G401 (cell line): ENCODE measurements at regions not wholly inside any gene's neighbourhood (a gene's known extent, or its start where the extent isn't known, plus 50 kb on each side); places are given as distances from the start of the nearest gene placed in this dataset.

Experiments
- DNase-seq: peaks from one replicate; pipeline ENCODE4 v3.0.0-alpha.2; 2015; ENCODE audit warnings: low spot score
- in situ Hi-C: cut with HindIII; loops from 2 replicates; pipeline ENCODE4 v1.10.0; 2016; ENCODE audit warnings: low sequenced_read_pairs, mixed read lengths

DNA sequence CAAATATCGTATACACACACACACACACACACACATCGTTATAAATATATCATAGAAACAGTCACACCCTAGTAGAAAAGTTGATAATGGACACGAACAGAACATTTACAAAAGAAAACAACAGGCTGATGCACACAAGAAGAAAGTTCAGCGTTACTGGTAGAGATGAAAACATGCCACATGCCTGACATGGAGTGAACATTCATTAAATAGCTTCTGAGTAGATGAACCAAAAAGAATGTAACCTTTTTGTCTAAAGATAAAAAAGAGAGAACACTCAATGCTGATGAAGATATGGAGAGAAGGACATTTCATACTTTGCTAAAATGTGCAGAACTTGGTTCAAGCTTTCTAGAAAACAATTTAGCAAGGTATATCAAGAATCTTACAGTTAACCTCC, 173.4 kb upstream of the KLF14 start:
- no peak for DNase-seq
- in situ Hi-C loops, result no loop called here

DNA sequence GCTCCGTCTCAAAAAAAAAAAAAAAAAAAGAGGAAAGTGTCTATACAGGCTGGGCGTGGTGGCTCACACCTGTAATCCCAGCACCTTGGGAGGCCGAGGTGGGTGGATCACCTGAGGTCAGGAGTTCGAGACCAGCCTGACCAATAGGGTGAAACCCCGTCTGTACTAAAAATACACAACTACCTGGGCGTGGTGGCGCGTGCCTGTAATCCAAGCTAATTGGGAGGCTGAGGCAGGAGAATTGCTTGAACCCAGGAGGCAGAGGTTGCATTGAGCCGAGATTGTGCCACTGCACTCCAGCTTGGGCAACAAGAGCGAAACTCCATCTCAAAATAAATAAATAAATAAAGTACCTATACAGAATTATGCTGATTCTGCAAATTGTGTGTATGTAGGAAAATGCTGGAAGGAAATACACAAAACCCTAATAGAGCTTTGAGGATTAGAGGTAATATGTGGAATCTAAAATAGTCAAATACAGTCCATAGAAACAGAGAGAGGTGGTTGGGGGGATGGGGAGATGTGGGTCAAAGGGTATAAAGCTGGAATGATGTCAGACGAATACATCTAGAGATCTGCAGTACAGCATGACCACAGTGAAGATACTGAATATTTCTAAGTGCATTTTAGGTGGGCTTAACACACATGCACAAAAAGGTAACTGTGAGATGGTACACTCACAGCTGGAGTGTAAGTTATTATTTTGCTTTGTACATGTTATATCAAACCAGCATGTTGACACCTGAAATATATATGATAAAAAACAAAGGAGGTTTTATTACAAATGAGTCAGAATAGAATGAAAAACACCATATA, 174.5 kb upstream of the KLF14 start:
- DNase-seq, result no peak
- in situ Hi-C loops, result no loop called here

DNA sequence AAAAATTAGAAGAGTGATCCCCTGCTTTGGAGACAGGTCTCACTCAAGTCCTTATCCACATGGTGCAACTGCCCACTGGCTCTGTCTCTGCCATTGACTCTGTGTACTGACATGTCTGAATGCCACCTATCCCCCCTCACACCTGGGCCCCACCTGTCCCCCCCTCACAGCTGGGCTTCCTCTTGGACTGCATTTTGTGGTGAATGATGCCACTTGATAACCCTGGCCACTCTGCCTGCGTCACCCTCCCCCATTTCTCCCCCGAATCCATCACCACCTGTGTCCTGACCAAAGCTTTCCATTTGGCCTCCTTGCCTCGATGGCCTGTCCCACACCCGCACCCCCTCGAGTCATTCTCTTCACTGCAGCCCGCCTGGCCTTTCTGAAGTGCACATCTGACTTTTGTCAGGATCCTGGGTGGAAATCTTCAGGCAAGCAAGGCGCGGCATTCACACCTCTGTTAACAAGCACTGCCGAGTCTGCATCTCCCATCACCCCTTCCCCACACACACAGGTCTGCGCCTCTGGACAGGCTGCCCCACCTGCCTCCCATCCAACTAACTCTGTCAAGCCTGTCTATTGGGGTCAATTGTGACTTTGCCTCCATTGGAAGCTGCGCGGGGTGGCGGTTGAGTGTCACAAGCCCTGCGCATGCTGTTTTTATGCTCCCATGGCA, 175.3 kb upstream of the KLF14 start:
- in situ Hi-C loops, result no loop called here
- no peak for DNase-seq

DNA sequence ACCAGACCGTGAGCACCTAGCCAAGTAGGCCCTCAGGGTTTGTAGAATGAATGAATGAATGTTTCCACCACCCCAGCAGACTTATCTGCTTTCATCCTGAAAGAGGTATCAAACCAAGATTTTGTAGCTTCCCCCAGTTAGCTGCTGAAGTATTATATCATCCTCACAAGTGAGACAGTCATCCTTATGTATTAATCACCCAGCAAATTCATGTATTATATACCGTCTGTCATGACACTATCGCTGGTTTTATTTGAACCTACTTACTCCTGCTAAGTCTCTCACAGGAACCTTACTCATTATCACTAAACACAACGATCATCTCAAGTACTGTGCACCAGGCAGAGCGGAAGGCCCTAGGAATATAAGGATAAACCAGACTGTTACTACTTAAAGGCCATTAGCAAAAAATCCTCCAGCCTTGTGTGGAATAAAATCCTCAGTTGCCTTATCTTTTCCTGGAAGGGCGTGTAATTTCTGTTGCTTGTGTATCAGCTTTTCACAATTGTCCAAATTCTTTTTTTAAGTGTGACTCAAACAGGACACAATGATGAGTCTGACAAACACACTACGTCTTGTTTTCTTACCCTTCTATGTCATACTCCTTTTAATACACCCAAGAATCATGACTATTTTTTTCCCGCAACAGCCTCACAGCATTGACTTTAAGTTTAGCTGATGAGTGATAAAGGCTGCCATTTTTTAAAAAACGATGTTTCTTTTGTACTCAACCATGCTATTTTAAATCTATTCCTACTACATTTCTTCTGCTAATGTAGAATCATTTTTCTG, 176.1 kb upstream of the KLF14 start:
- no peak for DNase-seq
- in situ Hi-C loops, result no loop called here

DNA sequence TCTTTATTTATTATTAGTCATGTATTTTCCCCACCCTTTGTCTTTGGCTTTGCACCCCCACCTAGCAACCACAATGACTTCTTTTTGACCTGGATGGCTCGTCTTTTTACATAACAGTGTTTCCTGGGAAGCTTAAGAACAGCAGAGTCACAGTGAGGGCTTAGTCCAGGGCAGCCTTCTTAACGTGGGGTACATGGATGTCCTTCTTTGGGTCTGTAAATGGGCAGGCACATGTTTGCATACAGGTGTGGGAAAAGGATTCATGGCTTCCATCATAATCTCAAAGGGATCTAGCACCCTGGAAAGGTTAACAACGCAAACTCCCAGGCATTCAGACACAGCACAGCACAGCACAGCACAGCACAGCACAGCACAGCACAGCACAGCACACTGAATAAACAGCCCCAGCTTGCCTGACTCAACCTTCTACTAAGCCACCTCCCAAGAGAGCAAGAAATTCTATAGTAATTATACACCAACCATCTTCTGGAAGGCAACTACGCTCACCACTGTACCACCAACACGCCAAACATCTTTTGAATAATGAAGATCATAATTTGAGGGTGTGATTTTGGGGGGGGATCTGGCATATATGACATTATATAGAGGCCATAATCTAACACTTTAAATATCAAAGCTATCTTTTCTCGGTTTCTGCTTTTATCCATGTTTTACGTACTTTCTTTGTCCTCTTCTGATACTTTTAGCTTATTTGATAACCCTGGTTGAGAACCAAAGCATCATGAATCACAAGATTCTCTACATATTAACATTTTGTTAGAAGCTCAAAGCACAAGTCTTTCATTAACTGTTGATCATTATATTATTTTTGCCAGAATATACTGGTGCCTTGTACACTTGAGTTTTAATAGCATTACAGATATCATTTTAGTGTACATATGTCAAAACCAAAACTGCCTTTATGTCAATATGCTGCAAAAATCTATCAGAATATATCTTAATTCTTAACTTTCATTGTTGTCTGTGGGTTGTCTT, 177.2 kb upstream of the KLF14 start:
- in situ Hi-C loops, result no loop called here
- DNase-seq, result no peak

DNA sequence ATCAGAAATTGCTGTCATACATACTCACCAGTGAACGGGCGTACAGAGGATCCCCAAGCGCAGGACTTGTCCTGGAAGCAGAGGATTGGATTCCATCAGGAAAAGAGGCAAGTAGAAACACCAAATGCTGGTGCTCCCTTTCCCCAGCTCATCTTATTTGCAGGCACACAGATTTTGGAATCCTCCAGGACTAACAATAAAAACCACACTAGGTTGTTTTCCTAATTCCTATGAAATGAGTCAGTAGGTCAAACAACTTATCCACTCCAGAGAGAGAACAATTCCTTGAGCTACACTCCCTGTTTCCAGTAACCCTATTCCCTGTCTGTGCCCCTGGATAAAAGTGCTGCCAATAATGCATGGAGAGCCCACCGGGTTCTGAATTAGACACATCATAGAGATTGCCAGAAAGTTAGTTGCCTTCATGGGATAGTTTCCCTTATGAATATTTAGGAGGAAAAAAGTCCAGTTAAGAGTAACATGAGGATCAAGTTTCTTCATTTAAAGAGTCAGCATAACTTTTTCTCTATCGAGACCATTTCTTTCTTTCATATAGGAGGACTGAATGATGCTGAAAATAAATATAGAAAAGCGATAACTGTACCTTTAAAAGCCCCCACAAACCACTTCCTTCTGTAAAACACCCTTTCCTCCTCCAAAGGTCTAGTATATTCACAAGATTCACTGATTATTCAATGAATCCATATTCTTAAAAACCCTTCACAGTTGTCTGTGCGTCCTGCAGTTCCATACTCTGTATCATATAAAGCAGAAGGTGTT, 178.3 kb upstream of the KLF14 start:
- no peak for DNase-seq
- in situ Hi-C loops, result no loop called here

DNA sequence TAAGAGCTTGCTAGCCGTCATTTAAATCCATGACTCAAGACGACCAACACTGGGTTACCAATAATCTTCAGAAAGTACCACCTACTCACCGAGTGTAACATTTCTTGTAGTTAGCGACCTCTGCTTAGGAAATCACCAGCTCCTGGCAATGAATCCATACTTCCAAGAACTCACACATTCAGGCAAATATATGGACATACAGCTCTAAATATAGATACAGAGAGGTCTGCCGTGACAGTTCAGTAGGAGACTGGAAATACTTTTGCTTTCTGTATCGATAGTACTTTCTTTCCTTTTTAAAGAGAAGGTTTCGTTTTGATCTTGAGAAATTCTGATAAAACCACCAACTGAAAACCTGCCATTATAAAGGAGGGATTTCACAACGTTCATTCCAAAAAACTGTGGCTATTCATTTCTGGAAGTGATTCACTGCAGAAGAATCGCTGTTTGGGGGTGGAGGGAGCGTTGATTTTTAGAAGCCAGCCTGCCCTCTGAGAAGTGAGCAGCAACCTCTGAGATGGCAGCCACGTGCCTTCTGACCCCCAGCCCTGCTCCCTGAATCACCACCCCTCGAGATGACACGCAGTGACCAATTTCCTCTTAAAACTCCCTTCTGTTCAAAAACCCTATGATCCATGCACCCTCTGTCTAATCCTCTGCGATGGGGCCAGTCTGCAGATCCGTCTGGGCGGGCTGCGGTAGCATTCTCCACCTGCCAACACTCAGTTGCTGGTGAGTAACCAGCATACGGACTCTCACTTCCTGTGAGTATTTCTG, 179.0 kb upstream of the KLF14 start:
- in situ Hi-C loops, result no loop called here

DNA sequence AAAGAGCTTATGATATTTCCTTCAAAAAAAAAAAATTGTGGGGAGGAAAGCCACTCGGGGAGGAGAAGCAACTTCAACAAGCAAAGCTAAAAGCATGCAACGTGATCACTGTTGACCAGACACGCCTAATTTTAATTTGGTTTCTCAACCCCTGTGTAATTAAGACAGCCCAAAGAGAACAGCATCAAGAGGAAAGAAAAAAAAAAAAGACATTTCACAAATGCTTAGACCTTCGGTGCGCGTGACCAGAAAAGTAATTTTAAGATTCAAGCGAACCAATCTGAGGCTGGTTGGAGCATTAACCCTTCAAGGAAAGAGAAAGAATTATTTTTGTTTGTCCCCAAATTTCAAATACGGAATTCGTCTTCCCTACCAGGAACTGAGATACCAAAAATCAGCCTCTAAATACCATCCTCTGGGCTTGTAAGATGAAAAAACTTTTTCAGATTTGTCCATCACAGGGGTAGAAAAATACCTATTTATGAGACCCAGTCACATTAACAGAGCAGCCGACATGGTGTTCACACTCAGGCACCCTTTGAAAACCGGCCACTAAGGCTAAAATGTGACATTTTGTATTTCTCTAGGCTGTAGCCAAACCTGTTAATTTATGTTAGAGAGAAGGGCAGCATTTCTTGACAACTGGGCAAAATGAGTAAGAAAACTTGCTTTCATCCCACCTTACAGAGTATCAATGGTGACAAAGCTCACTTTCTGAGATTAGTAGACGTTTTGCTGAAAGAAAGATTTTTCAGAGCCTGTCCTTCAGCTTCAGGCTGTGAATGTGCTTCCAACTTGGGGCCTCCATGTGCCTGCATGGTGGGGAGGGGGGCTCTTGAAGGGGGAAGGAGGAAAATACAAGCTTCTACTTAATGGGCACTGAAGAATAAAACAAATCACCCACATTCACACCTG, 179.9 kb upstream of the KLF14 start:
- in situ Hi-C loops, result no loop called here

More for the DNA sequence above, 179.0 kb upstream of the KLF14 start:
- peak; percentile 51 for DNase-seq

DNA sequence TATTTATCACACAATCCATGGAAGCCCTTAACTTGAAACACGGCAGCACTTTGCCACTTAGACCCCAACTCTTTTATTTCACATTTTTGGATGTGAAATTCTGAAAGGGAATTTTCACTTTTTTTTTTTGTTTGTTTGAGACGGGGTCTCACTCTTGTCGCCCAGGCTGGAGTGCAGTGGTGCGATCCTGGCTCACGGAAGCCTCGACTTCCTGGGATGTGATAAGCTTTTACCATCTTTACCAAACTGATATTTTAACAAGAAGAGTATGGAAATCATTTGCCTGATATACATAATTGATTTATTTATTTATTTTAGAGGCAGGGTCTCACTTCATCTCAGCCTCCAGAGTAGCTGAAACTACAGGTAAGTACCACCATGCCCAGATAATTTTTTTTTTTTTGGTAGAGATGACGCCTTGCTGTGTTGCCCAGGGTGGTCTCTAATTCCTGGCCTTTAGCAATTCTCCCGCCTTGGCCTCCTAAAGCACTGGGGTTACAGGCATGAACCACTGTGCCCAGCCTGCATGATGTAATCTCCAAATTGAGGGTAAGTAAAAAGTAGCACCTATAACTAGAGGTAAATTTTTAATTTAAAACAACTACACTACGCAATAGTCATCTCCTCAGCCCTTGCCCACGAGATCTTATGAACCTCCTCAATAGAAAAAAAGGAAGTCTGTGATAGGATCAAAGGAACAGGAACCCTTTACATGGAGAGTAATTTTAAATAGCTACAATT, 180.7 kb upstream of the KLF14 start:
- in situ Hi-C loops, result no loop called here
- DNase-seq, result no peak

More for the DNA sequence above, 179.9 kb upstream of the KLF14 start:
- no peak for DNase-seq

DNA sequence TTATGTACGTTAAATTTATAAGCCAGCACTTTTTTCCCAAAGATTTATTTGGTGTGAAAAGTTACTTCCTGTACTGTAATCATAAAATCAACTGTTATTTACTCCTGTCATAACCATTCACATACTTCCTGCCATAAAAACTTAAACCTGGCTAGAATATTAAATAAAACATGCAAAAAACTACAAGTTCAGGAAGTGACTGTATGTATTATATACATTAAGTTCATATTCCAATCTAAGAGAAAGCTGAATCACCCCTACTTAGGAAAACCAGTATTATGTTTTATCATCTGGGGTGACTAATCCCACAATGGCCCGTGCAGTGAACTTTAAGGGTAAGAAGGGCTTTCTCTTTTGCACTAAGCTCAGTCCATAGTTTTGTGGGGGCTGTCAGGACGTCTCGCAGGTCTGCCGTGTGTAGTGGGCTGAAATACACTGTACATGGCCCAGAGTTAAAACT, 183.7 kb upstream of the KLF14 start:
- no peak for DNase-seq
- in situ Hi-C loops, result no loop called here

DNA sequence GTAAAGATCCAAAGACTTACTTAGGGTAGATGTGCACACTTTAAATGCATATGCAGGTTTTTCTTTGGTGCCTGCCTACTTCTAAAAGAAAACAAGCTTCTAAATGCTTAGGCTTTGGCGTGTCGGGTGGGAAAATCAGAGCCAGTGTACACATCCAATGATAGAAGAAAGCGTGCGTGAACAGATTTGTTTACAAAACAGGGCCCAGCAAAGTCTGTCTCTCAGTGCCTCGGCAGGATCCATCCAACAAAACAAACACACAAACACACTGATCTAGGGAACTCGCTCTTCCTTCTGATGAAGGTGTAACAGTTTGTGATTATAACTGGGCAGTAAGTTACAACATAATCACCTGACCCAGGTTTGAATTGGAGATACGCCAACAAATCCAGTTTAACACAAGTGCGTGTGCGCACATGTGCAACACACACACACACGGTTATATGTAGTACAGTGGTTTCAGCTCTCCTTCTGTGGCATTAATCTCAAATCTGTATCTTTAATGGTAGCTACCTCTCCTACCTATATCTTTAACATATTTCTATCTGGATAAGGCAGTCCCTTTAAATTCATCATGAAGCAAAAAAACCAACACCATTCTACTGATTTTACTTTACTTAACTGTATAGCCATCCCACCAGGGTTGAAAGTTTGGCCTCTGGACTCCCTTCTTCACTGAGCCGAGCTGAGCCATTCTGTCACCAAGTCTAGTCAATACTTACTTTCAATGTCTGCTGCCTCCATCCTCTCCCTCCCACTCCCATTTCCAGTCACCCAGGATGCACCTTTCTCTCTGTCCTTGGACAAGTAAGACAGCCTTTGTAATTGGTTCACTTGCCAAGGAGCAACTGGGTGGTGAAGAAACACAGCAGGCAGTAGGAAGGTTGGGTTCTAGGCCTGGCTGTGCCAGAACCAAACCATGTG, 184.4 kb upstream of the KLF14 start:
- in situ Hi-C loops, result no loop called here
- DNase-seq, result no peak

DNA sequence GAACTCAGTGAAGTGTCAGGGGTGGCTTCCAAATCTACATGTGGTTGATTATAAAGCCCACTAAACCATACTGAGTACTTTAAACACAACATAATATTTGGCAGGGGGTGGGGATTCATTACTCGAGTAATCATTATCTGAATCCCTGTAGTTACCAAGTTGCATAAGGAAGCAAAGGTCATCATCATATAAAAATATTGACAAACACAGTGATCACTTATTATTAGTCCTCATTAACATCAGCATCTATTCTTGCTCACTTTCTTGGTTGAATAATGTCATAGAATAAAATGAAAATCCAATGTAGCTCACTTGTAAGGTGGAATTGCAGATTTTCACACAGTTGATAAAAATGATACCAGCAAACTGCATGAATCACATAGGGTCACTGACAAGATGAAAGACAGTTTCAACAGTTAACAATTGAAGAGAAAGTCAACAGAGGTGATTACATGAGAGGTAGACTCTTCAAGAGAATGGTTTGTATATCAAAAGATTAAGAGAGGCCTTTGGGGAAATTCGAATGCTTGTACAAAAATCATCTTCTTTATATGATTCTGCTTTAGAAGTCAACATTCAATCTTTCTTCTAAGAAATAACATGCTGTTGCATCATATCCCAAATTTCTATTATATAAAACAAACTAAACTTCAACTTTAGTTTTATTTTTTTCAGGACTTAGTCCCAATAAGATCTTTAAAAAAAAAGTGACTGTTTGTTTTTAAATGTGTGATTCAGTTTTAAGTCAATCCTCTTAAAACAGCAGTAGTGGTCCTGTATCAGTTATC, 185.5 kb upstream of the KLF14 start:
- in situ Hi-C loops, result no loop called here
- no peak for DNase-seq

DNA sequence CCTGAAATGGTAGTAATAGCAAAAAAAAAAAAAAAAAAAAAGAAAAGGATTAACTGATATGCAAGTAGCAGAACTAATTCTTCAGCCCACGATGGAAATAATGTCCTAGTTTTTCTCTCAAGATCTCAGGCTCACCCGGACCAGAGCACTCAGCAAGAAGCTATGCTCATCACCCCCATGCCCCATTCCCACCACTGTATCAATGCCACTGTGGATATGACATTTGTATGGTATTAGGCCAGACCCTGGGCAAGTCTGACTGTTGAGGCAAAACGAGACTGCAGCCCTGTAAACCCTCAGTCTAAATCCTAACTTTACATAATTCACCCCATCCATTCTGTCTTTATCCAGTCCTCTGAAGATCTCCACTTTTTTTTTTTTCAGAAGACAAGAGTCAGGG, 186.1 kb upstream of the KLF14 start:
- in situ Hi-C loops, result no loop called here
- DNase-seq, result no peak
